Effector memory CD8-positive, alpha-beta T cell (primary cell): ENCODE measurements at regions not wholly inside any gene's neighbourhood (a gene's known extent, or its start where the extent isn't known, plus 50 kb on each side); places are given as distances from the start of the nearest gene placed in this dataset.

ENCODE experiments used
- ATAC-seq: fragments of 150-1000 bp; cut with Tn5 transposase; replicated peaks from 2 replicates; pipeline ENCODE4 v1.10.0; 2021; ENCODE audit warnings: mild to moderate bottlenecking, moderate library complexity
- DNase-seq, 3 experiments: peaks; one replicate each; pipeline ENCODE4 v3.0.0; 2021
- H3K27ac Mint-ChIP-seq, 2 donors: one replicate each; pipeline ENCODE4 v1.8.0; 2022; ENCODE audit warnings: mild to moderate bottlenecking in 2 of 2, mixed read lengths in 2 of 2, moderate library complexity in 2 of 2
- H3K27me3 Mint-ChIP-seq, 2 donors: one replicate each; pipeline ENCODE4 v1.8.0; 2022; ENCODE audit warnings: mixed read lengths in 2 of 2
- H3K36me3 Mint-ChIP-seq: one replicate; pipeline ENCODE4 v1.8.0; 2022; ENCODE audit warnings: mild to moderate bottlenecking, moderate library complexity, mixed read lengths; ENCODE audit not compliant: insufficient read depth
- H3K4me1 Mint-ChIP-seq, 2 donors: one replicate each; pipeline ENCODE4 v1.8.0; 2022; ENCODE audit warnings: low read depth in 2 of 2, mixed read lengths in 2 of 2
- H3K4me3 Mint-ChIP-seq, 2 donors: one replicate each; pipeline ENCODE4 v1.8.0; 2022; ENCODE audit warnings: mild to moderate bottlenecking in 2 of 2, mixed read lengths in 2 of 2, moderate library complexity in 2 of 2
- H3K9me3 Mint-ChIP-seq, 2 donors: one replicate each; pipeline ENCODE4 v1.8.0; 2022; ENCODE audit warnings: mixed read lengths in 2 of 2

- H3K9me3 Mint-ChIP-seq, result peaks cover 9 to 24% of the 10 kb centered on the region in 2 donors
- no peaks in the 10 kb centered on the region for H3K27me3 Mint-ChIP-seq
- DNase-seq (no peak), ATAC-seq (no peak)
- H3K36me3 Mint-ChIP-seq, result no peaks in the 10 kb centered on the region
- no peak overlapping the region for H3K4me3 Mint-ChIP-seq
- no peaks in the 10 kb centered on the region for H3K4me1 Mint-ChIP-seq
- no peak overlapping the region for H3K27ac Mint-ChIP-seq
Measured at GRCh38 chr13:70842062-70842644, 733.9 kb upstream of the KLHL1 start.

- no peaks in the 10 kb centered on the region for H3K4me1 Mint-ChIP-seq
- no peak for DNase-seq
- no peaks in the 10 kb centered on the region for H3K36me3 Mint-ChIP-seq
- H3K9me3 Mint-ChIP-seq, result peaks cover 9 to 26% of the 10 kb centered on the region in 2 donors
- H3K27me3 Mint-ChIP-seq, result no peaks in the 10 kb centered on the region
- H3K4me3 Mint-ChIP-seq, result no peak overlapping the region
- ATAC-seq, result no peak
- no peak overlapping the region for H3K27ac Mint-ChIP-seq
Measured at GRCh38 chr13:70841240-70842061, 733.2 kb upstream of the KLHL1 start.

GRCh38 chr13:70835371-70835770 lies 727.1 kb upstream of the KLHL1 start:
- no peak for DNase-seq
- Mint-ChIP-seq H3K4me3 (no peak overlapping the region), H3K4me1 (no peaks in the 10 kb centered on the region), H3K9me3 (peaks cover 3 to 25% of the 10 kb centered on the region in 2 donors), H3K27ac (no peak overlapping the region), H3K27me3 (no peaks in the 10 kb centered on the region), H3K36me3 (no peaks in the 10 kb centered on the region)
- no peak for ATAC-seq

- Mint-ChIP-seq H3K27me3 (no peaks in the 10 kb centered on the region), H3K4me3 (no peak overlapping the region), H3K9me3 (peaks cover 0 to 2% of the 10 kb centered on the region in 2 donors), H3K27ac (no peak overlapping the region), H3K36me3 (no peaks in the 10 kb centered on the region), H3K4me1 (no peaks in the 10 kb centered on the region)
- no peak for DNase-seq
- ATAC-seq, result no peak
Measured at GRCh38 chr13:70829748-70830147, 721.5 kb upstream of the KLHL1 start.

- H3K36me3 Mint-ChIP-seq, result no peaks in the 10 kb centered on the region
- no peak for ATAC-seq
- no peak for DNase-seq
- H3K27me3 Mint-ChIP-seq, result no peaks in the 10 kb centered on the region
- H3K4me1 Mint-ChIP-seq, result no peaks in the 10 kb centered on the region
- H3K27ac Mint-ChIP-seq, result no peak overlapping the region
- peaks cover 3 to 7% of the 10 kb centered on the region in 2 donors for H3K9me3 Mint-ChIP-seq
- no peak overlapping the region for H3K4me3 Mint-ChIP-seq
Measured at GRCh38 chr13:70817576-70817975, 709.3 kb upstream of the KLHL1 start.

- no peak overlapping the region for H3K27ac Mint-ChIP-seq
- peaks cover 4 to 7% of the 10 kb centered on the region in 2 donors for H3K9me3 Mint-ChIP-seq
- DNase-seq (no peak), ATAC-seq (no peak)
- no peaks in the 10 kb centered on the region for H3K36me3 Mint-ChIP-seq
- H3K4me1 Mint-ChIP-seq, result no peaks in the 10 kb centered on the region
- H3K27me3 Mint-ChIP-seq, result no peaks in the 10 kb centered on the region
- no peak overlapping the region for H3K4me3 Mint-ChIP-seq
Measured at GRCh38 chr13:70816853-70817252, 708.6 kb upstream of the KLHL1 start.

- Mint-ChIP-seq H3K9me3 (peaks cover 7 to 8% of the 10 kb centered on the region in 2 donors), H3K27ac (no peak overlapping the region), H3K4me1 (no peaks in the 10 kb centered on the region), H3K36me3 (no peaks in the 10 kb centered on the region), H3K27me3 (no peaks in the 10 kb centered on the region), H3K4me3 (no peak overlapping the region)
- DNase-seq (no peak), ATAC-seq (no peak)
Measured at GRCh38 chr13:70814684-70815083, 706.4 kb upstream of the KLHL1 start.

- H3K4me1 Mint-ChIP-seq, result no peaks in the 10 kb centered on the region
- DNase-seq, result no peak
Measured at GRCh38 chr13:70812481-70812880, 704.2 kb upstream of the KLHL1 start.

GRCh38 chr13:70809588-70809987 lies 701.3 kb upstream of the KLHL1 start:
- no peak overlapping the region for H3K27ac Mint-ChIP-seq
- no peak overlapping the region for H3K4me3 Mint-ChIP-seq
- DNase-seq (no peak), ATAC-seq (no peak)
- no peaks in the 10 kb centered on the region for H3K4me1 Mint-ChIP-seq
- no peaks in the 10 kb centered on the region for H3K27me3 Mint-ChIP-seq
- no peaks in the 10 kb centered on the region for H3K36me3 Mint-ChIP-seq
- H3K9me3 Mint-ChIP-seq, result peaks cover 7 to 15% of the 10 kb centered on the region in 2 donors

More at GRCh38 chr13:70812481-70812880, 704.2 kb upstream of the KLHL1 start:
- Mint-ChIP-seq H3K27ac (no peak overlapping the region), H3K27me3 (no peaks in the 10 kb centered on the region), H3K36me3 (no peaks in the 10 kb centered on the region), H3K9me3 (peaks cover 7 to 14% of the 10 kb centered on the region in 2 donors), H3K4me3 (no peak overlapping the region)
- no peak for ATAC-seq

- H3K4me1 Mint-ChIP-seq, result no peaks in the 10 kb centered on the region
- H3K4me3 Mint-ChIP-seq, result no peak overlapping the region
- no peaks in the 10 kb centered on the region for H3K27me3 Mint-ChIP-seq
- H3K27ac Mint-ChIP-seq, result no peak overlapping the region
- no peak for ATAC-seq
- H3K36me3 Mint-ChIP-seq, result no peaks in the 10 kb centered on the region
- H3K9me3 Mint-ChIP-seq, result peaks cover 0 to 2% of the 10 kb centered on the region in 2 donors
- no peak for DNase-seq
Measured at GRCh38 chr13:70798385-70798784, 690.1 kb upstream of the KLHL1 start.

GRCh38 chr13:70795484-70795883 lies 687.2 kb upstream of the KLHL1 start:
- Mint-ChIP-seq H3K4me1 (no peaks in the 10 kb centered on the region), H3K27me3 (no peaks in the 10 kb centered on the region), H3K9me3 (peaks cover 0 to 2% of the 10 kb centered on the region in 2 donors), H3K4me3 (no peak overlapping the region), H3K27ac (no peak overlapping the region), H3K36me3 (no peaks in the 10 kb centered on the region)
- no peak for DNase-seq
- no peak for ATAC-seq

- Mint-ChIP-seq H3K27ac (no peak overlapping the region), H3K36me3 (no peaks in the 10 kb centered on the region), H3K4me3 (no peak overlapping the region), H3K27me3 (no peaks in the 10 kb centered on the region), H3K9me3 (peaks cover 0 to 2% of the 10 kb centered on the region in 2 donors), H3K4me1 (no peaks in the 10 kb centered on the region)
- ATAC-seq, result no peak
- DNase-seq, result no peak
Measured at GRCh38 chr13:70792121-70792520, 683.9 kb upstream of the KLHL1 start.

GRCh38 chr13:70789751-70790150 lies 681.5 kb upstream of the KLHL1 start:
- Mint-ChIP-seq H3K27me3 (no peaks in the 10 kb centered on the region), H3K4me1 (no peaks in the 10 kb centered on the region), H3K27ac (no peak overlapping the region), H3K4me3 (no peak overlapping the region), H3K36me3 (no peaks in the 10 kb centered on the region), H3K9me3 (peaks cover 0 to 1% of the 10 kb centered on the region in 2 donors)
- ATAC-seq, result no peak
- DNase-seq, result no peak

GRCh38 chr13:70788074-70788473 lies 679.8 kb upstream of the KLHL1 start:
- no peaks in the 10 kb centered on the region for H3K4me1 Mint-ChIP-seq
- H3K27me3 Mint-ChIP-seq, result no peaks in the 10 kb centered on the region
- no peaks in the 10 kb centered on the region for H3K36me3 Mint-ChIP-seq
- H3K27ac Mint-ChIP-seq, result no peak overlapping the region
- ATAC-seq (no peak), DNase-seq (no peak)
- peaks cover 0 to 1% of the 10 kb centered on the region in 2 donors for H3K9me3 Mint-ChIP-seq
- no peak overlapping the region for H3K4me3 Mint-ChIP-seq
